Fibroblast of villous mesenchyme (primary cell): ENCODE measurements at regions not wholly inside any gene's neighbourhood (a gene's known extent, or its start where the extent isn't known, plus 50 kb on each side); places are given as distances from the start of the nearest gene placed in this dataset.

ENCODE experiments used
- DNase-seq: peaks from one replicate; pipeline ENCODE4 v3.0.0-alpha.2; 2010; ENCODE audit warnings: low read depth
- H3K4me3 ChIP-seq: 2 replicates; pipeline ENCODE4 v1.5.1; 2011; ENCODE audit warnings: low read depth, mild to moderate bottlenecking, low read length
- CTCF ChIP-seq: IDR thresholded peaks from 2 replicates; pipeline ENCODE4 v1.5.1; 2012; ENCODE audit warnings: low read depth, mild to moderate bottlenecking, low read length; ENCODE audit not compliant: insufficient read depth

- no peak overlapping the region for H3K4me3 ChIP-seq
- DNase-seq: no peak
- no peak for TF ChIP-seq CTCF
Measured at GRCh38 chr4:44070843-44071242, 377.8 kb downstream of the KCTD8 start.

- TF ChIP-seq CTCF: no peak
- no peak overlapping the region for H3K4me3 ChIP-seq
- no peak for DNase-seq
Measured at GRCh38 chr4:44071959-44072955, 376.4 kb downstream of the KCTD8 start.

- TF ChIP-seq CTCF: no peak
- DNase-seq: peak; percentile 46
- no peak overlapping the region for H3K4me3 ChIP-seq
Measured at GRCh38 chr4:44086753-44087152, 361.9 kb downstream of the KCTD8 start.

GRCh38 chr4:44093390-44093789 is 355.2 kb downstream of the KCTD8 start:
- no peak for DNase-seq
- TF ChIP-seq CTCF: no peak

DNA sequence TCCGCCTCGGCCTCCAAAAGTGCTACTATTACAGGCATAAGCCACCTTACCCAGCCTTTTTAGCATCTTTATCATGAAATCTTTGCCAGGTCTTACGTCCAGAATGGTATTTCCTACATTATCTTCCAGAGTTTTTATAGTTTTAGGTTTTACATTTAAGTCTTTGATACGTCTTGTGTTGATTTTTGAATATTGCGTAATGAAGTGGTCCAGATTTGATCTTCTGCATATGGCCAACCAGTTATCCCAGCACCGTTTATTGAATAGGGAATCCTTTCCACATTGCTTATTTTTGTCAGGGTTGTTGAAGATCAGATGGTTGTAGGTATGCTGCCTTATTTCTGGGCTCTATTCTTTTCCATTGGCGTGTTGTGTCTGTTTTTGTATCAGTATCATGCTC is 349.6 kb downstream of the KCTD8 start:
- H3K4me3 ChIP-seq: no peak overlapping the region
- no peak for DNase-seq
- no peak for TF ChIP-seq CTCF

More at GRCh38 chr4:44093390-44093789, 355.2 kb downstream of the KCTD8 start:
- H3K4me3 ChIP-seq: no peak overlapping the region

DNA sequence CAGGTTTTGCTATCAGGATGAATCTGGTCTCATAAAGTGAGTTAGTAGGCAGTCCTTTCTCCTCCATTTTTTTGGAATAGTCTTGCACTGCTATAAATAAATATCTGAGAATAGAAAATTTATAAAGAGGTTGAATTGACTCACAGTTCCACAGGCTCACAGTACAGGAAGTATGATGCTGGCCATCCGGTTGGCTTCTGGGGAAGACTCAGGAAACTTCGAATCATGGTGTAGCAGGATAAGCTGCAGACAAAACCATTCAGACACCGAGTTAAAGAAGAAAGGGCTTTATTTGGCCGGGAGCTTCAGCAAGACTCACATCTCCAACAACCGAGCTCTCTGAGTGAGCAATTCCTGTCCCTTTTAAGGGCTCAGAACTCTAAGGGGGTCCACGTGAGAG is 348.2 kb downstream of the KCTD8 start:
- DNase-seq: no peak
- no peak overlapping the region for H3K4me3 ChIP-seq
- no peak for TF ChIP-seq CTCF
